ENCODE measurements at regions not wholly inside any gene's neighbourhood (a gene's known extent, or its start where the extent isn't known, plus 50 kb on each side); places are given as distances from the start of the nearest gene placed in this dataset.

GRCh38 chr7:93823621-93824020 lies 66.9 kb downstream of the TFPI2 start:
- Histone ChIP-seq H3K14ac (replicated peaks; ENCODE audit: low read depth, low read length) (no peak overlapping the region), H2BK20ac (ENCODE audit: low read depth, low read length) (no peak overlapping the region), H3K4ac (ENCODE audit: low read depth, low read length) (no peak overlapping the region), H3K36me3 (ENCODE audit: control insufficient read depth, insufficient read depth, low read length) (no peaks in the 10 kb centered on the region), H4K20me1 (ENCODE audit: insufficient read depth, low read length) (no peaks in the 10 kb centered on the region), H3K4me1 (ENCODE audit: control insufficient read depth, insufficient read depth, low read length) (no peaks in the 10 kb centered on the region), H3K9ac (ENCODE audit: low read depth, low read length) (no peak overlapping the region), H3K18ac (ENCODE audit: low read depth, low read length) (no peak overlapping the region), H3K9me1 (ENCODE audit: insufficient read depth, low read length) (no peaks in the 10 kb centered on the region), H3K4me3 (ENCODE audit: insufficient read depth, low read depth, low read length) (no peak overlapping the region), H3K56ac (ENCODE audit: extremely low read depth, insufficient read depth, low read length) (no peak overlapping the region), H3K79me1 (ENCODE audit: low read depth in 1 of 2, low read length in 2 of 2) (no peaks in the 10 kb centered on the region), H3K27ac (ENCODE audit: insufficient read depth, low read length) (no peak overlapping the region), H2BK15ac (ENCODE audit: low read depth, low read length) (no peak overlapping the region), H3K23ac (ENCODE audit: low read depth, low read length) (no peak overlapping the region), H4K91ac (ENCODE audit: insufficient read depth, low read depth, low read length) (no peak overlapping the region), H4K8ac (ENCODE audit: low read depth in 2 of 2, low read length in 2 of 2) (no peak overlapping the region), H4K5ac (ENCODE audit: low read depth, low read length) (no peak overlapping the region), H2BK5ac (ENCODE audit: low read depth, low read length, poor library complexity, severe bottlenecking) (no peak overlapping the region), H3K9me3 (ENCODE audit: control insufficient read depth, insufficient read depth, low read length) (no peaks in the 10 kb centered on the region), H2BK120ac (ENCODE audit: low read depth, low read length) (no peak overlapping the region), H2AK5ac (ENCODE audit: low read depth, low read length) (no peak overlapping the region), H3K27me3 (ENCODE audit: control insufficient read depth, insufficient read depth, low read length) (peaks cover 6% of the 10 kb centered on the region; the same call in 1 of the 2 replicates), H2AK9ac (replicated peaks; ENCODE audit: low read depth, low read length, poor library complexity) (no peak overlapping the region), H3K4me2 (ENCODE audit: low read depth, low read length) (no peak overlapping the region), H2AFZ (replicated peaks; ENCODE audit: low read length, poor library complexity) (no peak overlapping the region)
- intact Hi-C loops (cut with micrococcal nuclease), result no loop called here
- CTCF ChIA-PET, result no interaction called here
- no peak for TF ChIP-seq CHD1 (IDR thresholded peaks at IDR 0.05; ENCODE audit: low read depth, low read length)
- no peak for TF ChIP-seq NFE2L2 (IDR thresholded peaks at IDR 0.05; ENCODE audit: low read depth, low read length)
- no peak for TF ChIP-seq ELK1 (IDR thresholded peaks at IDR 0.05; ENCODE audit: borderline replicate concordance, low read depth, low read length)
- TF ChIP-seq MAZ (IDR thresholded peaks at IDR 0.05; ENCODE audit: borderline replicate concordance, low read depth, low read length), result no peak
- no peak for TF ChIP-seq USF2 (IDR thresholded peaks at IDR 0.05; ENCODE audit: low read depth, low read length)
- TF ChIP-seq MXI1 (IDR thresholded peaks at IDR 0.05; ENCODE audit: borderline replicate concordance, low read depth, low read length), result no peak
- no peak for TF ChIP-seq POLR2A (IDR thresholded peaks at IDR 0.05; ENCODE audit: low read depth, low read length)
- no peak for TF ChIP-seq RFX5 (IDR thresholded peaks at IDR 0.05; ENCODE audit: low read depth, low read length)
- TF ChIP-seq FOS (IDR thresholded peaks at IDR 0.05; ENCODE audit: low read depth, low read length), result no peak
- no peak for TF ChIP-seq CTCF (conservative IDR thresholded peaks at IDR 0.05; ENCODE audit: low read depth, low read length)
- TF ChIP-seq MAFK (IDR thresholded peaks at IDR 0.05; ENCODE audit: low read depth, low read length), result no peak
- TF ChIP-seq CEBPB (IDR thresholded peaks at IDR 0.05; ENCODE audit: low read depth, low read length), result no peak
- TF ChIP-seq BHLHE40 (IDR thresholded peaks at IDR 0.05; ENCODE audit: low read depth, low read length), result no peak
- no peak for TF ChIP-seq SMC3 (IDR thresholded peaks at IDR 0.05; ENCODE audit: low read depth, low read length)
- TF ChIP-seq RCOR1 (IDR thresholded peaks at IDR 0.05; ENCODE audit: insufficient replicate concordance, low read length), result no peak
- no peak for TF ChIP-seq RAD21 (IDR thresholded peaks at IDR 0.05; ENCODE audit: low read length)
- ATAC-seq (ENCODE audit: low read depth) (no peak), DNase-seq (no peak)
- in situ Hi-C loops (cut with MboI; ENCODE audit: low sequenced_read_pairs), result no loop called here
- WGBS, 2 experiments (ENCODE audit: extremely low coverage in 2 of 2, insufficient read length in 1 of 2), result no CpG with 5 or more reads among the region's 1 CpG
- POLR2A ChIA-PET (ENCODE audit: unreplicated experiment), result interaction anchor here (0.7 kb wide), 1 partner anchor 1125 kb away, joined by 3 read pairs; no protein-coding TSS in a partner anchor
- dilution Hi-C loops (cut with HindIII; ENCODE audit: low sequenced_read_pairs, unreplicated experiment), result no loop called here
- BruUV-seq (replicated peaks), result no TSS peak

Measured in IMR-90 (cell line).